Stimulated activated CD4-positive, alpha-beta T cell treated with anti-CD3 and anti-CD28 coated beads, Interleukin-12 subunit alpha, Interleukin-12 subunit beta, amount 100 ng/mL, for 24 hours (primary cell): ENCODE measurements at regions not wholly inside any gene's neighbourhood (a gene's known extent, or its start where the extent isn't known, plus 50 kb on each side); places are given as distances from the start of the nearest gene placed in this dataset.
"Not testable (repeated sequence)": the region's sequence is repeated elsewhere in the genome, so short reads cannot be mapped to it uniquely, and the experiment has no call there.

Experiments used
- DNase-seq, 2 experiments: peaks; one replicate each; pipeline ENCODE4 v3.0.0-alpha.2; 2020; ENCODE audit warnings: low read depth in 2 of 2

DNA sequence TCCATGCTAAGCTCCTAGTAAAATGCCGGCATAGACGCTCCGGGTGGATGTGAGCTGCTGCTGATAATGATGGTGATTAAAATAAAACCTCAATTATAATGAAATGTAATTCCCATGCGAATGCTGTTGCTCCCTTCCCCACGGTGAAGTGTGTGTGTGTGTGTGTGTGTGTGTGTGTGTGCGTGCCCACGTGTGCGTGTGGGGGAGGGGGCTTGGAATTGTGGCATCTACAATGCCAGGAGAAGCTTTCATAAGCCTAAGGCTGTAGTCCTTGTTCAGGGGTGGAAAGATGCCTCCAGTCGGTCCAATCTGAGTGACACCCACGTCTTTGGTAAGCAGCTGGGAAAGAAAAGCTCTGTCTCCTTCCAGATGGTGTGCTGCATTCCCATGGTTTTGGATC, 137.9 kb downstream of the CDH26 start:
- DNase-seq: no peak

GRCh38 chr20:60097285-60097684, 139.1 kb downstream of the CDH26 start:
- DNase-seq: no peak

GRCh38 chr20:60100780-60101179, 142.6 kb downstream of the CDH26 start:
- no peak for DNase-seq

GRCh38 chr20:60101201-60101890, 143.1 kb downstream of the CDH26 start:
- DNase-seq: no peak

DNA sequence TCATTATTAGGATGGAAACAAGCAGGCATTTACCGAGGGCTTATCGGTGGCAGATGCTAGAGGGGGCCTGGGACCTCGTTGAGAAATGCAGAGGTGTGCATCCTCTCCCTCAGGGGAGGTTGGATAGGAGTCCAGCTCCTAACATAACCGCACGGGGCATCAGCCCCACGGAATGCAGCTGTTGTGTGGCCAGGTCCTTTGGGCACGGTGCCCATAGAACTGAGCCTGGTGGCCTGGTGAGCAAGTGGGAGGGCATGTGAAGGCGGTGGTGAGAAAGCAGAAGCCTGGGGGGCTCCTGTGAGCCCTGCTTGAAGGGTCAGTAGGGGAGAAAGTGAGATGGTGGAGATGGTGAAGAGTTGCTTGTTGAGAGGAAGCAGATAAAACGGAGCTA, 143.7 kb downstream of the CDH26 start:
- no peak for DNase-seq

DNA sequence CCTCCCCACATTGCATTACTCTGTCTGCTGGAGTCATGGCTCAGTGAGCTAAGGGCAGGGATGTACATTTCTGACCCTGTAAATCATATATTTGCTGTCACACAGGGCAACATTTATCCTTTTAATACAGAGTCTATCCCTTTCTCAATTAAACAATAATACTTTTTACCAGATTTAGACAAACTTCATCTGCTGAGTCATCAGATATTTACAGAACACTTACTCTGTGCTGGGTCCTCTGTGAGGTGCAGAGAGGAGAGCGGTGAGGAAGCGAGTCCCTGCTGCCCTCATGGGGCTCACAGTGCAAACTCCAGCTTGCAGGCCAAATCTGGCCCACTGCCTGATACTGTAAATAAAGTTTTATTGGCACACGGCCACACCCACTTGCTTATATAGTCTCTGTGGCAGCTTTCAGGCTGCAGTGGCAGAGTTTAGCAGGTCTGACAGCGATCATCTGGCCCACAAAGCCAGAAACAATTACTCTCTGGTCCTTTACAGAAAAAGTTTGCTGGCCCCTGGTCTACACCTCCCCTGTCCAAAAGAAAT, 144.5 kb downstream of the CDH26 start:
- DNase-seq: no peak

DNA sequence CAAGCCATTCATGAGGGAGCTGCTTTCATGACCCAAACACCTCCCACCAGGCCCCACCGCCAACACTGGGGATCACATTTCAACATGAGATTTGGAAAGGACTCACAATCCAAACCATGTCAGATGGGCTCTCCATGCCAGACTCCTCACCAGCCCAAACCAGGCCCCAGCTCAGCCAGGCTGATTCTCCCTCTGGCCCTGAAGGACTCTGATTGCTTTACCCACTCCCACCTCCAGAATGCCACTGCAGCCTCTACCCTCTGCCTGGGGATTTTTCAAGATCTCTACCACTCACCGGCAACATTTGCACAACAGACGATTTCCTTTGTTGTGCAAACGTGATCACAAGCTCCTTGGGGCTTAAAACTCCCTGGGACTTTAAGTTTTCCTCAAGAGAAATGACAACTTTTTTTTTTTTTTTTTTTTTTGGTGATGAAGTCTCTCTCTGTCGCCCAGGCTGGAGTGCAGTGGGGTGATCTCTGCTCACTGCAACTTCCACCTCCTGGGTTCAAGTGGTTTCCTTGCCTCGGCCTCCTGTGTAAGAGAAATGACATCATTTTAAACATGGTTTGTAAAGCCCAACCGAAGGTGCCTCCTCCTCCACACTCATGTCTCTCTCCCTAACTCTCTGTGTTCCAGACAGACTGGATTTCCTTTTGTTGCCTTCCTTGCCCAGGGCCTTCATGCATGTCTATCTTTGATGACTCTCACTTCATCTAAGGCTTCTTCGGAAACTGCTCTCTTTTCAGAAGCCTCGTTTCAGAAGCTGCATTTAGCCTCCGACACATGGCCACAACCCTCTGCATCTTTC, 147.0 kb downstream of the CDH26 start:
- no peak for DNase-seq

GRCh38 chr20:60106186-60106585, 148.0 kb downstream of the CDH26 start:
- not testable (repeated sequence) for DNase-seq

GRCh38 chr20:60107621-60108390, 149.6 kb downstream of the CDH26 start:
- no peak for DNase-seq

DNA sequence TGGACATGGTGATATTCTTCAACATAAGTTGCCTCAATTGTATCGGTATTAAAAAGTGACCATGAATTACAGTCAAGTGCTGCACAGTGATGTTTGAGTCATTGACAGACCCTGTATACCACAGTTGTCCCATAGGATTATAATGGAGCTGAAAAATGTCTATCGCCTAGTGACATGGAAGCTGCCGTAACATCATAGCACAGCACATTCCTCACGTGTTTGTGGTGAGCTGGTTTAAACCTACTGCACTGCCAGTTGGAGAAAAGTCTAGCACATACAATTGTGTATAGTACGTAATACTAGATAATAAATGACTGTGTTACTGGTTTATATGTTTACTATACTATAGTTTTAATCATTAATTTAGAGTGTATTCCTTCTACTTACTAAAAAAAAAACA, 150.2 kb downstream of the CDH26 start:
- DNase-seq: no peak

GRCh38 chr20:60113024-60113724, 155.0 kb downstream of the CDH26 start:
- DNase-seq: no peak

DNA sequence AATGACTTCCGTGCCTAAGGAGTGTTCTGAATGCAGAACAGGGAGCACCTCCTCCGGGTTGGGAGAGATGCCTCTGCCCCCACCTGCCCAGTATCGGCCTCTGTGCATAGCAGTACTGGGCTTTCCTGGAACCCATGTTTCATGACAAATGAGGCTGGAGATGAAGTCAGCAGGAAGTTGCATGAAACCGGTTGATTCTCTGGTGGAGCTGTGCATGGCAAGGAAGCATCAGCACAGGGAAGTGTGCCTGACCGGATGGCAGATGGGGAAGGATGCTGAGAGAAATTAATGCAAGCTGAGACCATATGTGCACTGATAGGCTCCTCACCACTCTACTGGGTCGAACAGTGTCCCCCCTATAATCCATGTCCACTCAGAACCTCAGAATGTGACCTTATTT, 155.5 kb downstream of the CDH26 start:
- DNase-seq: no peak

- no peak for DNase-seq
Measured at GRCh38 chr20:60115451-60115850, 157.2 kb downstream of the CDH26 start.

DNA sequence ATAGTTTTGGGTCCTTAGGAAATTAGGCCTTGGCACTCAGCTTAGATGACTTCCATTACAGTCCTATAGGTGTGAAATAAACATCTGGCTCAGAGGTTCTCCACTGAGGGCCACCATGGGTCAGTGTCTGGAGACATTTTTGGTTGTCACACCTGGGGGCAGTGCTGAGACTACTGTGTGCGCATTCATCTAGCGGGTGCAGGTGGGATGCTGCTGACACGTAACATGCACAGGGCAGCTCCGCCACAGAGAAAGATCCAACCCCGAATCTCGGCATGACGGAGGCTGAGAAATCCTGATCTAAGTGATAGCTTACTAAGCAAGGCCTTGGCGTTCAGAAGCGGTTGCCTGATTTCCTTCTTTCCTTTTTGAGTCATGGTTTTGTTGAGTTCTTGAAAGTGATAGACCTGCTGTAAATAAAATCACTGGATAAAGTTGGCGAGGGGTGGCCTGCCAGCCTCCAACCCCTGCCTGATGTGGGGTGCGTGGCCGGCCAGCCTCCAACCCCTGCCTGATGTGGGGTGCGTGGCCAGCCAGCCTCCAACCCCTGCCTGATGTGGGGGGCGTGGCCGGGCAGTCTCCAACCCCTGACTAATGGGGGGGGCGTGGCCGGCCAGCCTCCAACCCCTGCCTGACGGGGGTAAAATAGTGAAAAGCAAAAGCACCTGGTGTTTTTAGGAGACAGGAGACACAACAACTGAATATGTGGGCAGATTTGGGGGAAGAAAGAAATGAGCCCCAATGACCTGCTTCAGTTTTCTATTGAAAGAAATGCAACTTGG, 158.1 kb downstream of the CDH26 start:
- DNase-seq: no peak

GRCh38 chr20:60117065-60117464, 158.8 kb downstream of the CDH26 start:
- no peak for DNase-seq

- no peak for DNase-seq
Measured at GRCh38 chr20:60121903-60122302, 163.7 kb downstream of the CDH26 start.

- DNase-seq: no peak
Measured at GRCh38 chr20:60122671-60123070, 164.4 kb downstream of the CDH26 start.

DNA sequence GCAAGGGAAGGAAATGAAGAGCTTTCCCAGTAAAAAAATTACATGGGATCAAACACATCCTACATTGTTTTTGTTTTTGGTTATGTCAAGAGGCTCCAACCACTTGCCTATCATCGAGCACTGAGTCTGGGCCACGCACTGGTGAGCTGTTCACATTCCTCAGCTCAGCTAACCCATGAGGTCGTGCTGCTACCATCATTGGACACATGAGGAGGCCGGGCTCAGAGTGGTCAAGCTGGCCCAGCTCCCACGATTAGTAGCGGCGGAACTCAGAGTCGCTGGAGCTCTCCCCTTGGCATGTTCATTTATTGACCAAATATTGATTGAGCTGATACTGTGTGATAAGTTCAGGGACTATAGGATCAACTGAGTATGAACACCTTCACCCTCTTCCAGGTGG, 164.9 kb downstream of the CDH26 start:
- no peak for DNase-seq

DNA sequence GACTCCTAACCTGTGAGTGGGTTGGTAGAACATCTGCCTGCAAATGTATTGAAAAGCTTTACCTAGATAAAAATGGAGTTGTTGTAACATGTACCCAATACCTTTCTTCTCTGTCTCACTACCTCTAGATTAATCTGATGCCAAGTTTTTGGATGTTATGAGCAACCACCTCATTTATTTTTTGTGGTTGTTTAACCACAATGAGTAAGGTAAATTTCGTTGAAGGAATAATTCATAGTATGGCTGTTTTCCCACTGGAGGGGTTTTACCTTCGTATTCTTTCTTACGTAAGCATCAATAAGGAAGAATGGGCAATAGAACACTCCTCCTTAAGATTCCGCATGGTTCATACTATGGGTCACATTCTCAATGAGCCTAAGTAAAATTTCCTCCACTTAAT, 165.4 kb downstream of the CDH26 start:
- DNase-seq: no peak

DNA sequence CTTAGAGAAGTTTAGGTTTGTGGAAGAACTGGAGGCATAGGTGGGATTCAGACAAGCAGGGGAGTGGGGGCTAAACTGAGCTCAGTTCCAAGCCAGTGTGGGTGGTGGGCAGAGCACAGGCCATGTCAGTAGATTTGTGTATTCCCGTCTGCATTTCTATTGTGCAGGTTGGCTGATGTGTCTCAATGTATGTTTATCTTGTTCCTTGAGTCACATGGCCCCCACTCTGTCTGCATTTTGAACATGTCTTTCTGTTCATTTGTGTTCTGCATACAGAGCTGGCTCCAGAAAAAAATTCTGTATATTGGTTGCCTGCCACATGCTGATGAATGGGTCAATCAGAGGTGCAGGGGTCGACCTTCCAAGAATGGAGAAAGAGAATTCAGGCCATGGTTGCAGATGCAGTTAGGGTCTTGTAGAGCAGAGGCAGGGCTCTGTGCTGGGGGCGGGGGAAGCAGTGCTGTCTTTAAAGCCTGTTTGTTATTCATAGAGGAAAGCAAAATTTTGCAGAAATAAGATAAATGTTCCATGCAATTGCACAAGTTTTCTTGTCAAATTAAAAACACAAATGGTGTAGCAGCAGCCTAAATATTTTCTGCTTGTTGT, 166.7 kb downstream of the CDH26 start:
- DNase-seq: no peak

- no peak for DNase-seq
Measured at GRCh38 chr20:60125513-60125912, 167.3 kb downstream of the CDH26 start.
